Activated CD4-positive, CD25-positive, alpha-beta regulatory T cell (primary cell): ENCODE measurements at regions not wholly inside any gene's neighbourhood (a gene's known extent, or its start where the extent isn't known, plus 50 kb on each side); places are given as distances from the start of the nearest gene placed in this dataset.
A peak's percentile ranks its signal among the peaks of the same experiment; 100 is the strongest.
"Not testable (repeated sequence)": the region's sequence is repeated elsewhere in the genome, so short reads cannot be mapped to it uniquely, and the experiment has no call there.

Source experiments
- DNase-seq, 4 experiments: peaks; one replicate each; lab custom pipeline; 2025; lab: John Stamatoyannopoulos, UW

GRCh38 chr6:37580176-37580955 lies 80.7 kb upstream of the CCDC167 start:
- DNase-seq, result no peak

DNA sequence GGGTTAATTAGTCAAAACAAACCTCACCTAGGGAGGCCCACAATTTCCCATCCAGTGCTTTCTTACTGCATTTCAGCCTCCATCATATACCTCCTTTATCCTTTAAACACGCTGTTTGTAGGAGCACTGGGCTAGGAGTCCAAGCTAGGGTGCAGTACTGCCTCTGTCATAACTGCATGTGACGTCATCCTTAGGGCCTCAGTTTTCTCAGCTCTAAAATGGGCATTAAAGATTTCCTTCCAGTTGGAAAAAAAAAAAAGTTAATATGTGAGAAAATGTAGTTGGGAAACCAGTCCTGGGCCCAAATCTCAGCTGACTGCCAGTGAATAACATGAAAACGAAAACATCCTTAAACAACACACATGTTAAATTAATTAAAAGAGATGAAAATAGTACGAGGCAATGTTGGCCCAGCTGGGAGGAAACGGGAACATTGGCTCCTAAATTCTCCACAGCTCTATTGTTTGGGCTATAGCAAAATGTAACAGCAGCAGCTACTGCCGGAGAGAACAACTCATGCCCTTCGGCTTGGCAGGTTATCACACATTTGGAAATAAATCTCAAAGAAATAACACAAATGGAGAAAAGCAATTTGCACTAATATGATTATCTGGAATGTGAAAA lies 79.9 kb upstream of the CCDC167 start:
- no peak for DNase-seq

DNA sequence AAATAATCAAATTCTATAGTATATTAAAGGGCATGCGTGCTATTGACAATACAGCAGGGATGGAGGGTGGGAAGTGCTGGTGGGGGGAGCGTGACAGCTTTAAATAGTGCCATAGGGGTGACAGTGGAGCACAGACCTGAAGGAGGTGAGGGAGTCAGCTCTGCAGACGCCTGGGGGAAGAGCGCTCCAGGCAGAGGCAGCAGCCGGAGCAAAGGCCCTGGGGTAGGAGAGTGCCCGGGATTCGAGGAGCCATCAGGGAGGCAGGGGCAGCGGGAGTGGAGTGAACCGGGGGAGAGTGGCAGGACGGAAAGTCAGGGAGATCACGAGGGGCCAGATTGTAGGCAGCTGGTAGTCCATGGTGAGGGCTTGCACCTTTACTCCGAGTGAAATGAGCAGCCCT lies 78.4 kb upstream of the CCDC167 start:
- DNase-seq, result no peak

DNA sequence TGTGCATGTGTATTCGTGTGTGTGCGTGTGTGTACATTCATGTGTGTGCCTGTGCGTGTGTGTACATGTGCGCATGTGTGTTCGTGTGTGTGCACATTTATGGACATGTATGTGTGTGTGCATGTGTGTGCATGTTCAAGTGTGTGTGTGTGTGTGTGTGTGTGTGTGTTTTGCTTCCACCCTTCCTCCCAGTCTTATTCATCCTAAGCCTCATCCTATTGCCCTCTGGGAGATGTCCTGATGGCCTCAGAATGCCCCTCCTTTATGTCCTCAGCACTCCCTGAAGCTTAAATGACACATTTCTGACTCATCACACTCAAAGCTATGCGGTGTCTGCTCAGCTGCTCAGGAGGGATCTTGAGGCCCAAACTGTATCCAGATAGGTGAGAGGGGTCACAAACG lies 76.6 kb upstream of the CCDC167 start:
- no peak for DNase-seq

GRCh38 chr6:37575221-37575620 lies 75.5 kb upstream of the CCDC167 start:
- no peak for DNase-seq

- DNase-seq, result no peak
Measured at GRCh38 chr6:37572334-37572733, 72.6 kb upstream of the CCDC167 start.

DNA sequence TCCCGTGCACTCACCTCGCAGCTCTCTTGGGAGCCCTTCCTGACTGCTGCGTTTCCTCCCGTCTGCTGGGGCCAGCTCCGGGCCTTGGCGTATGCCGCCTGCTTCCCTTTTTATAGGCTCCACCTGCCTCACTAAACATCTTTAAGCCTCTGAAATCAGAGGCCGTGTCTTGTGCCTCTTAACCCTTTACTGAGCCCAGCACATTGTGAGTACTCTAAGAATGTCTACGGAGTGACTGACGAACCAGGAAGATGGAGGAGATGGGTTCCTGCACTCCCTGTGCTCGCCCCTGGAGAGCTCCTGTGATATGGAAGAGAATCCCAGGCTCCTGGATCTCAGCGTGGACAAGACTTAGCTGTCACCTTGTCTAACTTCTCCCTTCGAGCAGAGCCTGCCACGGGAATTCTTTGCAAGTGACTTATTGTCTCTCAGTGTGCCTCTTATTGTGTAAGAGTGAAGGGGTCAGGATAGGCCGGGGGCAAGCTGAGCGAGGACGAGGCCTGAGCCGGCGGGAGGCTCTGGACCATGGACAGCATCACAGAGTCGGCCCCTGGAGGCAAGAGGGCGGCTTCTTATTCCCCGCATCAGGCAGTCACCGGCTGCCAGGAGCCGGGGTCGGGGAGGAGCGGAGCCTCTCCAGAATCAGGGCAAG lies 70.9 kb upstream of the CCDC167 start:
- DNase-seq, result no peak

GRCh38 chr6:37569743-37570481 lies 70.2 kb upstream of the CCDC167 start:
- no peak for DNase-seq

DNA sequence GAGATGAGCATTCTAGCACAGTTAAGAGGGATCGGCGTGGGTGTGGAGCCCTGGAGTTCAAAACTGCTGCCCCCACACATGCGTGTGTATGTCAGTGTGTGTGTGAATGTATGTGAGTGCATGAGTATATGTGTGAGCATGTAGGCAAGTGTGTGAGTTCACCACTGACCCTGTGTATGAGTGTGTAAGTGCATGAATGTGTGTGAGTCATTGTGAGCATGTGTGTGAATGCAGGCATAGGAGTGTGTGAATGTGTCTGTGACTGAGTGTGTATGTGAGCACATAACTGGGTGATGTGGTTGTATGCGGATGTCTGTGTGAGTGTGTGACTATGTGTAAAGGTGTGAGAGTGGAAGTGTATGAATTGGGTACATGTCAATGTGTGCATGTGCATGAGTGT lies 69.6 kb upstream of the CCDC167 start:
- no peak for DNase-seq

GRCh38 chr6:37566950-37567349 lies 67.3 kb upstream of the CCDC167 start:
- no peak for DNase-seq

DNA sequence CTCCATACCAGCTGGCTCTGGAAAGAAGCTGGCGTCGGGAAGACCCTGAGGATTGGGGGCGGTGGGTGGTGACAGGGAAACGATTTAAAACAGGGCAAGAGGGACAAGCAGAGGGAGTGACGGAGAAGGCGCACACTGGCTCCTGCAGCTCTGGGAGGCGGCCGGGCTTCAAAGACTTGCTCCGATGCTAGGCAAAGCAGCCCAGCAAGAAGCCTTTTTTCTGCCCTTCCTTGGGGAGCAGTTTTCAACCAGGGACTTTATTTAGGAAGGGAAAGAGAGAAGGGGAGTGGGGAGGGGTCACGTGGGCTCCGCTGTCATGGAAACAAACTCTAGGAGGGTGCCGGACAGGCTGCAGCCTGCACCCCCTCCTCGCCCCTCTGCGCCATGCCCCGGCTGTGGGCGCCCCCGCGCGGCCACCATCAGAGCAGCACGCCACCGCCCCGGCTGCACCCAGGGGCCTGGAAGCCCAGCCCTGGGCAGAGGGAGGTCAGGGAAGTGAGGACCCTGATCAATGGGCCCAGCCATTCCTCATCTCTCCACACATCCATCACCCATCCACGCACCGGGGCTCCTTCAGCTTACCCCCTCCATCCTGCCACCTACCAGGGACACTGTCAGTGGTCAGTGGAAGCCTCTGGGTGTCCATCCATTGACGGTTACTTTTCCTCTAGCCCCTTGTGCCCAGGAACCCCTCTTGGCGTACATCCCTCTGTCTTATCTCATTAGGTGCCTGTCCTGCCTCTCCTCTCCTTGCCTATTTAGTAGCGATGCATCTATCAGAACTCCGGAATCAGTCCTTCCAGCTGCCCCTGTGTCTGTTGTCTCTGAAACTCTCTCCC lies 66.6 kb upstream of the CCDC167 start:
- DNase-seq, result peak; percentile 52 to 63 (median 56)

DNA sequence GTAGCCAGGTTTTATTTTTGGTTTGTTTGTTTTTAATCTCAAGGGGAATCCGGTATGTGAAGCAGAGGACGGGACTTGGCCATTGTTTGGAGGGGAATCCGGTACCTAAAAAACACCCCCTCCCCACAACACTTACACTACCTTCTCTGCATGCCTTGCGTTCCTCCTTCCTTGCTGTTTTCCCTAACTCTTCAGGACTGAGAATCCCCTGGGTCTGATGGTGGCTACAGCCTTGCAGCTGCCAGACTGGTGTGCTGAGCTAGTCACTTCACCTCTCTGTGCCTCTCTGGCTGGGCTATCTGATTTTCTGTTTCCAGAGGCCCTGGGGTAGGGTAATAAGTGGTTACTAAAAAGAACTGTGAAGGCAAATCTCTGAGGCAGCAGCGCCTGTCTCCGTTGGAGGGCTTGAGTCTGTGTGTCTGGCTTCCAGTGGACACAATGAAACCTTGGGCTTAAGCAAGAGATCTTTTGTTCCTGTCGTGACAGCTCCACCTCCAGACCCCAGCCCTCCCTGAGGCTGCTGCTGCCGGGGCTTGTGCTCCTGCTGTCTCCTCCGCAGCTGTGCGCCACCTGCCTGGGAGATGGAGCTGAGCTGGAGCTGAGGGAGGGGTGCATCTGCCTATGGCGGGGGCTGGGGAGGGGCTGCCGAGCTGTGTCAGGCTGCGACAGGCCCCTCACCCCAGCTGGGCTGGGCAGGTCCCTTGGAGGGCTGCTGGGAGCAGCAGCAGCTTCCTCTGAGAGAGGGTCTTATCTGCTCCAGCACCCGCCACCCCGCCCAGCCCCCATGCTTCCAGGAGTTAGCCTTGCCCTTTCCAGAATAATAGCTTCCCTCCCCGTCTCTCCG lies 65.8 kb upstream of the CCDC167 start:
- DNase-seq, result no peak

GRCh38 chr6:37562926-37563288 lies 63.2 kb upstream of the CCDC167 start:
- not testable (repeated sequence) for DNase-seq

DNA sequence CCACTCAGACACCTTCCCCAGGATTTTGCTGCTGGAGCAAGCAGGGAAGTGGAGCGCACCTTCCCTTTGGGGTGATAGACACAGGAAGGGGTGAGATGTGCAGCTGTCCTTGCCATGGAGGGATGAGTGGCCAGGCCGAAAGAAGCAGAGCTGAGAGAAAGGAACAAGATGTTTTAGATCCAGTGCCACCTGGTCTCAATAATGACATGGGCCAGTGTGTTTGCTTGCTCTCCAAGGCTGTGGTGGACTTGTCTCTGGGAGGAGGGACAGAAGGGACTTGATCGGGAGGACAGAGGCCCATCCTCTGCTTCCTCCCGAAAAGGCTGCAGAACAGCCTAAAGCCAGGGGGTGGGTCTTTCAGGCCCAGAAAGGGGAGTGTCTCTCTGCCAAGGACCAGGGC lies 61.7 kb upstream of the CCDC167 start:
- DNase-seq, result no peak

GRCh38 chr6:37560737-37561103 lies 61.0 kb upstream of the CCDC167 start:
- DNase-seq, result no peak

- no peak for DNase-seq
Measured at GRCh38 chr6:37559501-37559900, 59.8 kb upstream of the CCDC167 start.

DNA sequence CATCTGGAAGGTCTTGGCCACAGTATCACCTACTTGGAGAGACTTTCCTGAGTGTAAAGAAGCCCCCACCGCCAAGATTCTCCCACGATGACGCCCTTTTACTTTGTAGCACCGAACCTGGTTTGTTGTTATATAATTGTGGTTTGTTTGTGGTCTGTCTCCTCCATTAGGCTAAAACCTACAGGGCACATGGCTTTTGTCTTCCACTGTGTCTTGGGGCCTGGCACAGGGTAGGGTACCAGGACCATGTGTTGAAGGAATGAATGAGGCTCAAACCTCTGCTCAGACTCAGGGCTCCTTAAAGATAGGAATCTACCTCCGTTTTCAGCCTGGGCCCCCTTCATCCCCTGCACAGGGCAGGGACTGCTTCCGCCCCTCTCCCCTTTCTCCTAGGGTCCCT lies 59.4 kb upstream of the CCDC167 start:
- DNase-seq, result no peak

DNA sequence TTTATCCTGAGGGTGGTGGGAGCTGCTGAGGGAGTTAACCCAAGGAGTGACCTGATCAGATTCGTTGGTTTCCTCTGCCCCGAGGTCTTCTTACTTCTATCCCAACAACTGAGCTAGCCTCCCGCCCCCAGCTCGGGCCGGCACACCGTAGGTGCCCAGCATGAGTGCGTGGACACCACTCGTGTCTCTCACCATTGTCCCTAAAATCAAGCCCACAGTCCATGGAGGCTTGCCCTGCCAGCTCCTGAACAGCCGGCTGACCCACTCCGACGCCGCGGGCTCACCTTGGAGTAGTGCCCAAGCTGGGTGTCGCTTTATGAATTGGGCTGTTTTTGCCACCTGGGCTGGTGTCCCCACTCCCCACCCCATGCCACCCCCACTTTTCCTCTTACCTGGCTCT lies 59.0 kb upstream of the CCDC167 start:
- DNase-seq, result no peak

GRCh38 chr6:37558168-37558567 lies 58.5 kb upstream of the CCDC167 start:
- no peak for DNase-seq

DNA sequence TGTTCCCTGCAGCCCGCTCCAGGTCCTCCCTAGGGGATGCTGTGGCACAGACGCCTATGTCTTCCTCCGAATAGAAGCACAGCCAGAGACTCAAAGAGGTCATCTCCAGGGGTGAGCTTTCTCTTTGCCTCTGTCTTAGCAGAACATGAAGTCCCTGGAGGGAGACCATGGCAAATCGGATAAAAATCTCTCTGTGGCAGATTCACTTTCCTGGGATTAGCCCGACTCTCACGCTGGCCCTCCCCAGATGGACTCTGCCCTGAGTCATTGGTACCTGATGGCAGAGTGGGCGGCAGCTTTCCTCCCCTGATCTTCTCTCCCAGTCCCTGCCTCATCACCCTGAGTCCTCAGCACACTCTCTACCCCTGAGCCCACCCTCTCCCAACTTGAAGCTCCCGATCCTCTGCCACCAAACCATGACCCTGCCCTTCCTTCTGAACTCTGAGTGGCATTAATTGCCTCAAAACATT lies 58.0 kb upstream of the CCDC167 start:
- no peak for DNase-seq
